ENCODE measurements at regions not wholly inside any gene's neighbourhood (a gene's known extent, or its start where the extent isn't known, plus 50 kb on each side); places are given as distances from the start of the nearest gene placed in this dataset.

DNA sequence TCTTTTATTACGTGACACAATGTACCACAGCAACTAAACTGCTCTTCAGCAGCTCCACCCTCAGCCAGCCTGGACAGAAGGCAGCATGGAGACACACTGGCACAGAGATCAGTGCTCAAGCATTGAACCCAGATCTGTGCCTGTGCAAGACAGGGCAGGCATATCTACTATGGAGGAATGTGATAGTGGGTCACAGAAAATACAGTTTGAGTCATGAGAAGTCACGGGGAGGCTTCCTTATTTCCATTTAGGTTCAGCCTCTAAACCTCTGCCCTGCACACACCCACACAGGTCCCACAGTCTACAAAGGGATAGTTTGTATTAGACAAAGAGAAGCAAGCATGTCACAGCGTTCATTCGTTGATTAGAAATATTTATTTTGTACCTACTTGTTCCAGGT is 187.4 kb upstream of the AGR3 start:
- Histone ChIP-seq H3K9me3 (no peaks in the 10 kb centered on the region), H3K4me1 (no peaks in the 10 kb centered on the region), H3K27me3 (no peaks in the 10 kb centered on the region; the same call in none of the 2 replicates), H3K36me3 (no peaks in the 10 kb centered on the region), H3K4me3 (ENCODE audit: low read depth, low read length) (no peak overlapping the region)
- DNase-seq: no peak
- TF ChIP-seq, protein P1, sequence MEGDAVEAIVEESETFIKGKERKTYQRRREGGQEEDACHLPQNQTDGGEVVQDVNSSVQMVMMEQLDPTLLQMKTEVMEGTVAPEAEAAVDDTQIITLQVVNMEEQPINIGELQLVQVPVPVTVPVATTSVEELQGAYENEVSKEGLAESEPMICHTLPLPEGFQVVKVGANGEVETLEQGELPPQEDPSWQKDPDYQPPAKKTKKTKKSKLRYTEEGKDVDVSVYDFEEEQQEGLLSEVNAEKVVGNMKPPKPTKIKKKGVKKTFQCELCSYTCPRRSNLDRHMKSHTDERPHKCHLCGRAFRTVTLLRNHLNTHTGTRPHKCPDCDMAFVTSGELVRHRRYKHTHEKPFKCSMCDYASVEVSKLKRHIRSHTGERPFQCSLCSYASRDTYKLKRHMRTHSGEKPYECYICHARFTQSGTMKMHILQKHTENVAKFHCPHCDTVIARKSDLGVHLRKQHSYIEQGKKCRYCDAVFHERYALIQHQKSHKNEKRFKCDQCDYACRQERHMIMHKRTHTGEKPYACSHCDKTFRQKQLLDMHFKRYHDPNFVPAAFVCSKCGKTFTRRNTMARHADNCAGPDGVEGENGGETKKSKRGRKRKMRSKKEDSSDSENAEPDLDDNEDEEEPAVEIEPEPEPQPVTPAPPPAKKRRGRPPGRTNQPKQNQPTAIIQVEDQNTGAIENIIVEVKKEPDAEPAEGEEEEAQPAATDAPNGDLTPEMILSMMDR (IDR thresholded peaks at IDR 0.05; ENCODE audit: low read depth, low read length): no peak

DNA sequence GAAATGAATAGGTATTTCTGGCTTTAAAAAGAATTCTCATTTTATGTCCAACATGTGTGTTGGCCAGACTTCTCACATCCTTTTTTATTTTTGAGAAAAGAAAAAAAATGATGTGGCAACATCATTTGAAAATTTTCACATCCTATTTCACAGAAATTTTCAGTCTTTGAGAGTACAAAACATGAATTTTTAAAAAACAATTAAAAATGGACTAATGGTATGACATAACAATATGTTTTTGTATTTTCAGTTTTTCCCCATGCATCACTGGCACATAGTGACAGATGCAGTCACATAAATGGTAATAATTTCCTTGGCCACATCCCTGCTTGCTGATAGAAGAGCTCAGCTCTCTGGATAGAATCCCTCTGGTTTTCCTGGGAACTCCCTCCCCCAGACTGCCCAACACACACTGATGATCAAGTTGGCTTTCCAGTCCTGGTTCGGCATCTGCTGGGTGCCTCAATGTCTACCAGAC is 188.5 kb upstream of the AGR3 start:
- no peaks in the 10 kb centered on the region for H3K4me1 ChIP-seq
- no peak overlapping the region for H3K4me3 ChIP-seq (ENCODE audit: low read depth, low read length)
- DNase-seq: no peak
- TF ChIP-seq, protein P1 (IDR thresholded peaks at IDR 0.05; ENCODE audit: low read depth, low read length): no peak
- no peaks in the 10 kb centered on the region; the same call in none of the 2 replicates for H3K27me3 ChIP-seq
- no peaks in the 10 kb centered on the region for H3K36me3 ChIP-seq
- no peaks in the 10 kb centered on the region for H3K9me3 ChIP-seq

DNA sequence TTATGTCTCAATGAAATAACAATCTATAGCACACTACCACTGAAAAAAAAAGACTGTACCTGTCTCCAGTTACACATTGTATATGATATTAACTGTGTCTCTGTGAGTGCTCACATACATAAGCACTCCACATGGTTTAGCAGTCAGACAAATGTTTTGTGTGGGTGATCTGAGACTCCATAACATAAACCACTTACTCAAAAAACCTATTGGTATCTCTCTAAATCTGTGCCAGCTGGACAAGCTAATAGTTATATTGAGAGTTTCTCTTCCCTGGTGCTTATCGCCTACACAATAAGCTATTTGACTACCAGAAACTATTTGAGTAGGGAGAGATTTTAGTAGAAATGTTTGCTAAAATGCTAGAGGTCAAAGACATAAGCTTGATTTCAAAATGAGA is 190.1 kb upstream of the AGR3 start:
- no peak for DNase-seq
- Histone ChIP-seq H3K27me3 (no peaks in the 10 kb centered on the region; the same call in 1 of the 2 replicates), H3K4me1 (no peaks in the 10 kb centered on the region), H3K36me3 (no peaks in the 10 kb centered on the region), H3K4me3 (ENCODE audit: low read depth, low read length) (no peak overlapping the region), H3K9me3 (no peaks in the 10 kb centered on the region)
- TF ChIP-seq, protein P1 (IDR thresholded peaks at IDR 0.05; ENCODE audit: low read depth, low read length): no peak

DNA sequence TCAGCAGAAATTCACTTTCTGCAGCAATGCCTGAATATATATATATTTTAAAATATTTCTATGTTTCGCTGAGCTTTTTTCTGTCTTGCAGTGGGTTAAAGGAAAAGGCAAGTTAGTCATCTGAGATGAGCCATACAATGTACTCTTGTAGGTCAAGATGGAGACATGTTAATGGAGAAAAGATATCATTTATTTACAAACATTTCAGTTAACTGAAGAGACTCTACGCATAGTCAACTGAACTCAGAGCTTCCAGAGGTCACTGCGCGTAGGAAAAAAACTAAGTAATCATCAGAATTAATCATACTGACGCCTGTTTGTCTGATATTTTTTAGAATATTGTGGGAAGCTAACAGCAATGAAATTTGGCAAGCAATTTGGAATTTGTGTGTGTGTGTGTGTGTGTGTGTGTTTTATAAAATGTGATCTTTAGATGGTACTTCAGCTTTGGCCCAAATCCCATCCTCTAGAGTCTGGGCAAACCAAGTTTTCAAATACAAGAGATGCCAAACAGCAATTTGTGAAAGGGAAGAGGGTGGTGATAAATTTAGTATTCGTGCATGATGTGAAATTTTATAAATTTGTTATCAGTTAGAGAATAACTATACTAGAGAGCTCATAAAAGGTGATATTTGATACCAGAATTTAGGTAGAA is 193.9 kb upstream of the AGR3 start:
- Histone ChIP-seq H3K4me1 (no peaks in the 10 kb centered on the region), H3K4me3 (ENCODE audit: low read depth, low read length) (no peak overlapping the region), H3K9me3 (no peaks in the 10 kb centered on the region), H3K36me3 (no peaks in the 10 kb centered on the region), H3K27me3 (no peaks in the 10 kb centered on the region)
- no peak for DNase-seq
- TF ChIP-seq, protein P1 (IDR thresholded peaks at IDR 0.05; ENCODE audit: low read depth, low read length): no peak

DNA sequence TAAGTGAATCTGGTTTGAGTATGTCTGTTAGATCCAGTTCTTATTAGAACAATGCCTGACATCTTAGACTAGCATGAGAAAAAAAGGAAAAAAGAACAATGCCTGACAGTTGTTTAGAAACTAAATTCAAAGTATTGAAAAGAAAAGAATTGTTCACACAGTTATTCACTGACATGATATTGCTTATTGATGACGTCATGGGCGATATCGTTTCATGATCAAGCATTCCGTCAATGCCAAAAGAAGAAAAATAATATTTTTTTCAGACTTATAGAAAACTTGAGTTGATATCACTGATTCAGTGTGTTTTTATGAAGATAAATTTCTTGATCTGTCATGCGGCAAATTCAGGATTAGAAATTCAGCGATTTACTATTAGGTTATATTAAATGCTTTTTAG is 196.5 kb upstream of the AGR3 start:
- H3K4me1 ChIP-seq: no peaks in the 10 kb centered on the region
- H3K4me3 ChIP-seq (ENCODE audit: low read depth, low read length): no peak overlapping the region
- TF ChIP-seq, protein P1 (IDR thresholded peaks at IDR 0.05; ENCODE audit: low read depth, low read length): no peak
- H3K36me3 ChIP-seq: no peaks in the 10 kb centered on the region
- no peaks in the 10 kb centered on the region for H3K9me3 ChIP-seq
- DNase-seq: no peak
- no peaks in the 10 kb centered on the region for H3K27me3 ChIP-seq

DNA sequence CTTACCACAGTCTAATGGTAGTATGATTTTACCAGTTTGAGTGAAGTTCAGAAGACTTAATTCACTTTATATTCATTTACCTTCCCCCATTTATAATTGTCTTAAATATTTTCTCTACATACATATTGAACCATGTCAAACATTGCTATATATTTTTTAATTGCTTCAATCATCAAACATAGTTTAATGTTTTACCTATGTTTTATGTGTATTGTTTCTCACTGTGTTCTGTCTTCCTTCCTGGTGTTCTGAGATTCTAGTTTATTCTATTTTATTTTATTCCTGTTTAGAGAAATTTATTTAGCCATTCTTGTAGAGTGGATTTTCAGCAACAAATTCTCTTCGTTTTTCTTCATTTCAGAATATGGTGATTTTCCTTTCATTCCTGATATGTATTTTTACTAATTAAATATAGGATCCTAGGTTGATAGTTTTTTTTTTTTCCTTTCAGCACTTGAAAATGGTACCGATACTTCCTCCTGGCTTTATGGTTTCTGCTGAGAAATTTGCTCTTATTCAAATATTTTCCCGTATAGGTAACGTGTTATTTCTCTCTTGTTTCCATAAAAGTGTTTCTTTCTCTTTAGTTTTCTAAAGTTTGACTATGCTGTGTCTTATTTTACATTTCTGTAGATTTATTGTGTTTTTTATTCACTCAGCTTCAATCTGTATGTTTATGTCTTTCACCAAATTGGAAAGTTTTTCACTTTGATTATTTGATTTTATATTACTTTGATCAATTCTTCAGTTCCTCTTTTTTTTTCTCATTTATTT is 201.8 kb upstream of the AGR3 start:
- Histone ChIP-seq H3K4me1 (no peaks in the 10 kb centered on the region), H3K27me3 (no peaks in the 10 kb centered on the region), H3K36me3 (no peaks in the 10 kb centered on the region), H3K4me3 (ENCODE audit: low read depth, low read length) (no peak overlapping the region), H3K9me3 (no peaks in the 10 kb centered on the region)
- no peak for DNase-seq
- TF ChIP-seq, protein P1 (IDR thresholded peaks at IDR 0.05; ENCODE audit: low read depth, low read length): no peak

All from BE2C (cell line).